RWPE2 (cell line): ENCODE measurements at regions not wholly inside any gene's neighbourhood (a gene's known extent, or its start where the extent isn't known, plus 50 kb on each side); places are given as distances from the start of the nearest gene placed in this dataset.

Source experiments
- ATAC-seq: fragments of 200-7000 bp; cut with Tn5 transposase; 3 replicates; pipeline ENCODE4 v1.9.1; 2021; ENCODE audit warnings: low read depth
- DNase-seq: peaks from one replicate; pipeline ENCODE4 v3.0.0-alpha.2; 2020; ENCODE audit warnings: low spot score
- H3K27ac ChIP-seq: fragments of 450-650 bp; 2 replicates; pipeline ENCODE4 v1.5.1; 2017; ENCODE audit warnings: mild to moderate bottlenecking; ENCODE audit not compliant: poor library complexity, severe bottlenecking
- H3K27me3 ChIP-seq: fragments of 250-450 bp; sonication (Bioruptor Pico); 2 replicates; pipeline ENCODE4 v1.5.1; 2021; ENCODE audit warnings: mild to moderate bottlenecking, moderate library complexity; ENCODE audit not compliant: insufficient read depth, poor library complexity, severe bottlenecking
- H3K36me3 ChIP-seq: fragments of 250-450 bp; sonication (Bioruptor Pico); 2 replicates; pipeline ENCODE4 v1.5.1; 2020; ENCODE audit warnings: low read depth, mild to moderate bottlenecking, moderate library complexity
- H3K4me1 ChIP-seq: fragments of 250-450 bp; sonication (Bioruptor Pico); 2 replicates; pipeline ENCODE4 v1.5.1; 2021; ENCODE audit warnings: mild to moderate bottlenecking, moderate library complexity; ENCODE audit not compliant: insufficient read depth, poor library complexity, severe bottlenecking
- H3K4me3 ChIP-seq: fragments of 250-450 bp; sonication (Bioruptor Pico); 2 replicates; pipeline ENCODE4 v1.5.1; 2021; ENCODE audit warnings: mild to moderate bottlenecking, moderate library complexity; ENCODE audit not compliant: severe bottlenecking
- H3K9me3 ChIP-seq: fragments of 250-450 bp; sonication (Bioruptor Pico); 2 replicates; pipeline ENCODE4 v1.5.1; 2021; ENCODE audit warnings: mild to moderate bottlenecking, moderate library complexity; ENCODE audit not compliant: severe bottlenecking
- TF ChIP-seq, protein P1 (sequence below): fragments of 450-650 bp; IDR thresholded peaks from one replicate; pipeline ENCODE4 v1.5.1; 2017; ENCODE audit warnings: mild to moderate bottlenecking, moderate library complexity; ENCODE audit not compliant: poor library complexity, severe bottlenecking

DNA sequence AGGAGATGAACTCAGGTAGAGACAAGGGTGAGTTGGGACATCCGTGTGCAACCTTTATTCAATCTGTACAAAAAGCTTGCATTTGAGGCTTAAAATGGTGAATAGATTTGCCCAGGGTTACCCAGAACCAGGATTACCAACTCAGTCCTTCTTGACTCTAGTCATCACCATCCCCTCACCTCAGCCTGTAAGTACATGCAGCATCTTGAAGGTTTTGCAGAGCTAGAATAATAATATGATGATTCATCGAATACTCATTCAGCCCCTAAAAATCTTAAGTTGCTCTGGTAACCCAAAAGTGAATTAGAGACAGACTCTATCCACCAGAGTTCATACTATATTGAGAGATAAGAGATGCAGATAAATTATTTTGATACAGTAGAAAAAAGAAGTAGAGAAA is 90.3 kb downstream of the NKX2-1 start:
- TF ChIP-seq, protein P1, sequence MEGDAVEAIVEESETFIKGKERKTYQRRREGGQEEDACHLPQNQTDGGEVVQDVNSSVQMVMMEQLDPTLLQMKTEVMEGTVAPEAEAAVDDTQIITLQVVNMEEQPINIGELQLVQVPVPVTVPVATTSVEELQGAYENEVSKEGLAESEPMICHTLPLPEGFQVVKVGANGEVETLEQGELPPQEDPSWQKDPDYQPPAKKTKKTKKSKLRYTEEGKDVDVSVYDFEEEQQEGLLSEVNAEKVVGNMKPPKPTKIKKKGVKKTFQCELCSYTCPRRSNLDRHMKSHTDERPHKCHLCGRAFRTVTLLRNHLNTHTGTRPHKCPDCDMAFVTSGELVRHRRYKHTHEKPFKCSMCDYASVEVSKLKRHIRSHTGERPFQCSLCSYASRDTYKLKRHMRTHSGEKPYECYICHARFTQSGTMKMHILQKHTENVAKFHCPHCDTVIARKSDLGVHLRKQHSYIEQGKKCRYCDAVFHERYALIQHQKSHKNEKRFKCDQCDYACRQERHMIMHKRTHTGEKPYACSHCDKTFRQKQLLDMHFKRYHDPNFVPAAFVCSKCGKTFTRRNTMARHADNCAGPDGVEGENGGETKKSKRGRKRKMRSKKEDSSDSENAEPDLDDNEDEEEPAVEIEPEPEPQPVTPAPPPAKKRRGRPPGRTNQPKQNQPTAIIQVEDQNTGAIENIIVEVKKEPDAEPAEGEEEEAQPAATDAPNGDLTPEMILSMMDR = no peak
- no peak overlapping the region for H3K27ac ChIP-seq
- ATAC-seq = peak; percentile 55; the same call in 1 of the 3 replicates

DNA sequence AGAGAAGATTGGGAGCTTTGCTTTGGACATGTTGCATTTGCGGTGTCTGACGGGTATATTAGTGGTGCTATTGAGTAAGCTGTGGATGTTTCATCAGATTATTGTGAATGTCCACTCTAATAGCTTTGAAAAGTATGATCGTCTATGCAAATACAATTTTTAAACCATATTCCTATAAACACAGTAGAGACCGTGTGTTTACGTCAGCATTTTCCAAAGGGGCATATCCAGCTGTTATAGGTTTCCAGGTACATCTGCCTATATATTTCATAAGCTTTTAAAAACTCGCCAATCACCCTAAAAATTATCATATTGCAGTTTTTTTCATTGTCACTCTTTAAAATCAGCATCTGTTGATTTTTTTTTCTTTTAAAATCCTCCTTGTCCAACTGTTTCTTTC is 91.7 kb downstream of the NKX2-1 start:
- H3K27ac ChIP-seq = no peak overlapping the region

More for the DNA sequence above, 90.3 kb downstream of the NKX2-1 start:
- Histone ChIP-seq H3K4me3 (no peak overlapping the region), H3K4me1 (no peaks in the 10 kb centered on the region), H3K36me3 (no peaks in the 10 kb centered on the region), H3K27me3 (peaks cover 3% of the 10 kb centered on the region), H3K9me3 (no peaks in the 10 kb centered on the region)
- no peak for DNase-seq

DNA sequence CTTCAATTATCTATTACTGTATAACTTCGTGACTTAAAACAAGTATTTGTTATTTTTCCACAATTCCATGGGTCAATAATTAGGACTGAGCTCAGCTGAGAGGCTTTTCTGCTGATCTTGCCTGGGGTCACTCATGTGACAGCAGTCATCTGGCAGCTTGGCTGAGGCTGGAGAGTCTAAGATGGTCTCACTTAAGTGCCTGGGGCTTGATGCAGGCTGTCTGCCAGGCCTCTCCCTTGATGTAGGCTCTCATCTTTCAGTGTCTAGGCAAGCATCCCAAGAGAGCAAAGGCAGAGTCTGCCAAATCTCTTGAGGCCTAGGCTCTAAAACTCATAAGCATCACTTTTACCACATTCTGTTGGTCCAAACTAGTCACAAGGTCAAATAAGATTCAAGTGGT is 93.2 kb downstream of the NKX2-1 start:
- H3K9me3 ChIP-seq = no peaks in the 10 kb centered on the region
- ATAC-seq (no peak), DNase-seq (no peak)
- H3K4me1 ChIP-seq = no peaks in the 10 kb centered on the region
- H3K4me3 ChIP-seq = no peak overlapping the region
- H3K27ac ChIP-seq = no peak overlapping the region
- H3K36me3 ChIP-seq = no peaks in the 10 kb centered on the region
- H3K27me3 ChIP-seq = no peaks in the 10 kb centered on the region
- TF ChIP-seq, protein P1 = no peak

More for the DNA sequence above, 91.7 kb downstream of the NKX2-1 start:
- no peak overlapping the region for H3K4me3 ChIP-seq
- H3K9me3 ChIP-seq = no peaks in the 10 kb centered on the region
- ATAC-seq = no peak
- H3K36me3 ChIP-seq = no peaks in the 10 kb centered on the region
- H3K4me1 ChIP-seq = no peaks in the 10 kb centered on the region
- DNase-seq = no peak
- H3K27me3 ChIP-seq = peaks cover 1% of the 10 kb centered on the region
- TF ChIP-seq, protein P1 = no peak

DNA sequence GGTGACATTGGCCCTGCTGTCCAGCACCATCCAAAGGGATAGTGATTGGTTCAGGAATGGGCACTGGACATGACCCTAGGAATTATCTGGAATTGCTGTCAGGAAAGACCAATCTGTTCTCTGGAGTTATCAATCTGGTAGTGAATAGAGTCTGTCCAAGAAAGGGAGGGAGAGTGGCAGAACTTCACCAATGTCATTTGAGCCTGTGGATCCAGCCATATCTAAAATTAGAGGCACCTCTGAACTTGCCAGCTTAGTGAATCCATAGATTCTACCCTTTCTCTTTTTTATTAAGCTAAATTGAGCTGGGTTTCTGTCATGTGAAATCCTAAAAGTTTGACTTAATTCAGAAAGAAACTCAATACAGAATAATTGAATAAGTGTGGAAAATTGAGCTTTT is 93.9 kb downstream of the NKX2-1 start:
- no peaks in the 10 kb centered on the region for H3K4me1 ChIP-seq
- no peaks in the 10 kb centered on the region for H3K27me3 ChIP-seq
- DNase-seq = no peak
- TF ChIP-seq, protein P1 = no peak
- H3K36me3 ChIP-seq = no peaks in the 10 kb centered on the region
- no peak overlapping the region for H3K27ac ChIP-seq
- no peaks in the 10 kb centered on the region for H3K9me3 ChIP-seq
- no peak overlapping the region for H3K4me3 ChIP-seq
- ATAC-seq = no peak

DNA sequence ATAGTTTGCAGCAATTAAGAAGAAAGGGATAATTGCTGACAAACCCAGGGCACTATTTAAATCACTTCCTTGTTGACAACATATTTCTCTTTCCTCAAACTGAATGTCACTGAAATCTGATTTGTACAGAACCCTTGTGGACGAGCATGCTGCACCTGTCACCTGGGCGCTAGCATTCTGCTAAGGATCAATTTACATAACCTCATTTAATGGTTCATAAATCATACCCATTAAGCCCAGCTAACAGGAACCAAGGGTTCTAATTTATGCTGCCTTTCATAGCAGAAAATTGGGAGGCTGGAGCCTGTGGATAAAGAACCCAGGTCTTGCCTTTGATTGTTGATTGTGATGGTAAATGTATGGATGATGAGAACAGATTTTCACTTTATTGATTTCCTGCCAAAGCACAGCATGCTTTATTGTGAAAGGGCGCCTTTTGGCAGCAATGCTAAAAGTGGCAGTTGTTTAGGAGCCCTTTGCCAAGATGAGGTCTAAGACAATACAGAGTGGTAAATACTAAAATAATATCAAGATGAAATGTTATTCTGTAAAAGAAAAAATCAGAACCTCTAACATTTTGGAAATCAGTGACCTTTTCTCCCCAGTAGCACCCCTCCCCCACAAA is 95.4 kb downstream of the NKX2-1 start:
- Histone ChIP-seq H3K4me1 (no peaks in the 10 kb centered on the region), H3K36me3 (no peaks in the 10 kb centered on the region), H3K27me3 (no peaks in the 10 kb centered on the region), H3K27ac (no peak overlapping the region), H3K9me3 (no peaks in the 10 kb centered on the region), H3K4me3 (no peak overlapping the region)
- no peak for ATAC-seq
- no peak for DNase-seq
- TF ChIP-seq, protein P1 = no peak
